ENCODE measurements at regions not wholly inside any gene's neighbourhood (a gene's known extent, or its start where the extent isn't known, plus 50 kb on each side); places are given as distances from the start of the nearest gene placed in this dataset.

GRCh38 chr13:86848716-86849115, 822.5 kb upstream of the SLITRK5 start:
- Histone ChIP-seq H3K36me3 (no peaks in the 10 kb centered on the region), H3K9me3 (ENCODE audit: low read depth) (no peaks in the 10 kb centered on the region), H3K27me3 (no peaks in the 10 kb centered on the region), H3K4me1 (ENCODE audit: low read depth) (no peaks in the 10 kb centered on the region), H3K27ac (no peak overlapping the region), H3K4me3 (no peak overlapping the region)
- DNase-seq (ENCODE audit: low read depth in 1 of 2, low spot score in 1 of 2): no peak
- TF ChIP-seq, protein P1, sequence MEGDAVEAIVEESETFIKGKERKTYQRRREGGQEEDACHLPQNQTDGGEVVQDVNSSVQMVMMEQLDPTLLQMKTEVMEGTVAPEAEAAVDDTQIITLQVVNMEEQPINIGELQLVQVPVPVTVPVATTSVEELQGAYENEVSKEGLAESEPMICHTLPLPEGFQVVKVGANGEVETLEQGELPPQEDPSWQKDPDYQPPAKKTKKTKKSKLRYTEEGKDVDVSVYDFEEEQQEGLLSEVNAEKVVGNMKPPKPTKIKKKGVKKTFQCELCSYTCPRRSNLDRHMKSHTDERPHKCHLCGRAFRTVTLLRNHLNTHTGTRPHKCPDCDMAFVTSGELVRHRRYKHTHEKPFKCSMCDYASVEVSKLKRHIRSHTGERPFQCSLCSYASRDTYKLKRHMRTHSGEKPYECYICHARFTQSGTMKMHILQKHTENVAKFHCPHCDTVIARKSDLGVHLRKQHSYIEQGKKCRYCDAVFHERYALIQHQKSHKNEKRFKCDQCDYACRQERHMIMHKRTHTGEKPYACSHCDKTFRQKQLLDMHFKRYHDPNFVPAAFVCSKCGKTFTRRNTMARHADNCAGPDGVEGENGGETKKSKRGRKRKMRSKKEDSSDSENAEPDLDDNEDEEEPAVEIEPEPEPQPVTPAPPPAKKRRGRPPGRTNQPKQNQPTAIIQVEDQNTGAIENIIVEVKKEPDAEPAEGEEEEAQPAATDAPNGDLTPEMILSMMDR (IDR thresholded peaks at IDR 0.05; ENCODE audit: low read depth, low read length): no peak

DNA sequence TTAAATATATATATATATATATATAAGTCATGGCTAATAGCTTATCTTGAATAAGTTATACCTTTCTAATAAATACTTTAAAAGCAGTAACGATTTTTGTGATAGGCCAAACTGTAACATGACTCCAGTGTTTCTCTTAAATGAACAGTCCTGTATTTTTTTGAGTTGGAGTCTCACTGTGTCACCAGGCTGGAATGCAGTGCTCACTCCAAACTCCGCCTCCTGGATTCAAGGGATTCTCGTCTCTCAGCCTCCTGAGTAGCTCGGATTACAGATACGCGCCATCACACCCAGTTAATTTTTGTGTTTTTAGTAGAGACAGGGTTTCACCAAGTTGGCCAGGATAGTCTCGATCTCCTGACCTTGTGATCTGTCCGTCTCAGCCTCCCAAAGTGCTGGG, 814.2 kb upstream of the SLITRK5 start:
- no peak overlapping the region for H3K4me3 ChIP-seq
- no peak overlapping the region for H3K27ac ChIP-seq
- H3K36me3 ChIP-seq: no peaks in the 10 kb centered on the region
- TF ChIP-seq, protein P1 (IDR thresholded peaks at IDR 0.05; ENCODE audit: low read depth, low read length): no peak
- H3K9me3 ChIP-seq (ENCODE audit: low read depth): no peaks in the 10 kb centered on the region
- no peaks in the 10 kb centered on the region for H3K27me3 ChIP-seq
- no peak for DNase-seq (ENCODE audit: low read depth in 1 of 2, low spot score in 1 of 2)
- no peaks in the 10 kb centered on the region for H3K4me1 ChIP-seq (ENCODE audit: low read depth)

GRCh38 chr13:86858216-86858615, 813.0 kb upstream of the SLITRK5 start:
- H3K4me3 ChIP-seq: no peak overlapping the region
- H3K36me3 ChIP-seq: no peaks in the 10 kb centered on the region
- DNase-seq (ENCODE audit: low read depth in 1 of 2, low spot score in 1 of 2): no peak
- H3K4me1 ChIP-seq (ENCODE audit: low read depth): no peaks in the 10 kb centered on the region
- no peak overlapping the region for H3K27ac ChIP-seq
- no peaks in the 10 kb centered on the region for H3K27me3 ChIP-seq
- no peaks in the 10 kb centered on the region for H3K9me3 ChIP-seq (ENCODE audit: low read depth)
- TF ChIP-seq, protein P1 (IDR thresholded peaks at IDR 0.05; ENCODE audit: low read depth, low read length): no peak

DNA sequence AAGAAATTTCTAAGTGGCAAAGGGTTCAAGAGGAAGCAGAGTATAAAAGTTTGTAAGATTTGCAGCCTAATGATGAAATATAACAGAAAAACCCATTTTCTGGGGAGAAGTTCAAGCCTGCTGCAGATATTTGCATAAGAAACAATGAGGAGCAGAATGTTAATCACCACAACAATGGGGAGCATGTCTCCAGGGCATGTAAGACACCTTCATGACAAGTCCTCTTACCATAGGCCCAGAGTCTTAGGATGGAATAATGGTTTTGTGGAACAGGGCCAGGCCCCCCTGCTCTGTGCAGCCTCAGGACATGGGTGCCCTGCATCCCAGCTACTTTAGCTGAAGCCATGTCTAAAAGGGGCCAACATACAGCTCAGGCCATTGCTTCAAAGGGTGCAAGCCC, 809.0 kb upstream of the SLITRK5 start:
- H3K27me3 ChIP-seq: no peaks in the 10 kb centered on the region
- H3K27ac ChIP-seq: no peak overlapping the region
- H3K9me3 ChIP-seq (ENCODE audit: low read depth): no peaks in the 10 kb centered on the region
- no peak for DNase-seq (ENCODE audit: low read depth in 1 of 2, low spot score in 1 of 2)
- no peaks in the 10 kb centered on the region for H3K36me3 ChIP-seq
- no peaks in the 10 kb centered on the region for H3K4me1 ChIP-seq (ENCODE audit: low read depth)
- H3K4me3 ChIP-seq: no peak overlapping the region
- TF ChIP-seq, protein P1 (IDR thresholded peaks at IDR 0.05; ENCODE audit: low read depth, low read length): no peak

- H3K27me3 ChIP-seq: no peaks in the 10 kb centered on the region
- no peaks in the 10 kb centered on the region for H3K4me1 ChIP-seq (ENCODE audit: low read depth)
- no peak overlapping the region for H3K27ac ChIP-seq
- H3K4me3 ChIP-seq: no peak overlapping the region
- TF ChIP-seq, protein P1 (IDR thresholded peaks at IDR 0.05; ENCODE audit: low read depth, low read length): no peak
- no peaks in the 10 kb centered on the region for H3K9me3 ChIP-seq (ENCODE audit: low read depth)
- no peaks in the 10 kb centered on the region for H3K36me3 ChIP-seq
- DNase-seq (ENCODE audit: low read depth in 1 of 2, low spot score in 1 of 2): no peak
Observed at GRCh38 chr13:86864376-86864775, 806.8 kb upstream of the SLITRK5 start.

- no peaks in the 10 kb centered on the region for H3K4me1 ChIP-seq (ENCODE audit: low read depth)
- TF ChIP-seq, protein P1 (IDR thresholded peaks at IDR 0.05; ENCODE audit: low read depth, low read length): peak; percentile 49
- H3K36me3 ChIP-seq: no peaks in the 10 kb centered on the region
- DNase-seq (ENCODE audit: low read depth in 1 of 2, low spot score in 1 of 2): peak; percentile 22 to 27
- no peak overlapping the region for H3K4me3 ChIP-seq
- H3K9me3 ChIP-seq (ENCODE audit: low read depth): no peaks in the 10 kb centered on the region
- no peak overlapping the region for H3K27ac ChIP-seq
- H3K27me3 ChIP-seq: no peaks in the 10 kb centered on the region
Observed at GRCh38 chr13:86870444-86870843, 800.7 kb upstream of the SLITRK5 start.

Data from cardiac muscle cell (in vitro differentiated cells and primary cell).